Fibroblast of lung (primary cell): ENCODE measurements at regions not wholly inside any gene's neighbourhood (a gene's known extent, or its start where the extent isn't known, plus 50 kb on each side); places are given as distances from the start of the nearest gene placed in this dataset.
A peak's percentile ranks its signal among the peaks of the same experiment; 100 is the strongest.
"Not testable (repeated sequence)": the region's sequence is repeated elsewhere in the genome, so short reads cannot be mapped to it uniquely, and the experiment has no call there.

Source experiments
- DNase-seq, 2 donors: peaks; one replicate each; pipeline versions ENCODE4 v3.0.0 to v3.0.0-alpha.2; 2010; ENCODE audit warnings: low read depth in 2 of 2
- H2AFZ ChIP-seq: 2 replicates; pipeline ENCODE4 v1.5.1; 2012; ENCODE audit warnings: low read length, control low read depth, inconsistent platforms
- H3K27ac ChIP-seq: 2 replicates; pipeline ENCODE4 v1.5.1; 2011; ENCODE audit warnings: low read length, control low read depth; ENCODE audit not compliant: insufficient read depth
- H3K27me3 ChIP-seq: 2 replicates; pipeline ENCODE4 v1.5.1; 2011; ENCODE audit warnings: mild to moderate bottlenecking, low read length; ENCODE audit not compliant: control insufficient read depth, insufficient read depth
- H3K36me3 ChIP-seq: 2 replicates; pipeline ENCODE4 v1.5.1; 2011; ENCODE audit warnings: low read length; ENCODE audit not compliant: control insufficient read depth, insufficient read depth
- H3K4me1 ChIP-seq: 2 replicates; pipeline ENCODE4 v1.5.1; 2011; ENCODE audit warnings: low read length; ENCODE audit not compliant: control insufficient read depth, insufficient read depth; ENCODE audit errors: extremely low read depth
- H3K4me2 ChIP-seq: 2 replicates; pipeline ENCODE4 v1.5.1; 2011; ENCODE audit warnings: low read length, control low read depth; ENCODE audit not compliant: insufficient read depth; ENCODE audit errors: extremely low read depth
- H3K4me3 ChIP-seq, 4 experiments: fragments of 200-600 bp in 1 of 4; sonication (generic) in 1 of 4; replicated peaks in 1 of 4; 2 replicates each; pipeline ENCODE4 v1.5.1; 2011 to 2016; ENCODE audit warnings: low read length in 4 of 4, low read depth in 3 of 4, mild to moderate bottlenecking in 3 of 4, control low read depth in 2 of 4, inconsistent platforms in 1 of 4, mixed read lengths in 1 of 4; ENCODE audit not compliant: insufficient read depth in 1 of 4; ENCODE audit errors: control extremely low read depth in 1 of 4
- H3K79me2 ChIP-seq: 2 replicates; pipeline ENCODE4 v1.5.1; 2012; ENCODE audit warnings: mild to moderate bottlenecking, low read length, inconsistent platforms; ENCODE audit not compliant: control insufficient read depth, insufficient read depth
- H3K9ac ChIP-seq: 2 replicates; pipeline ENCODE4 v1.5.1; 2011; ENCODE audit warnings: mild to moderate bottlenecking, low read length, control low read depth; ENCODE audit not compliant: insufficient read depth
- H3K9me3 ChIP-seq: 2 replicates; pipeline ENCODE4 v1.5.1; 2012; ENCODE audit warnings: low read depth, low read length; ENCODE audit not compliant: control insufficient read depth, insufficient read depth
- H4K20me1 ChIP-seq: 2 replicates; pipeline ENCODE4 v1.5.1; 2011; ENCODE audit warnings: low read length; ENCODE audit not compliant: control insufficient read depth, insufficient read depth; ENCODE audit errors: extremely low read depth
- EZH2 ChIP-seq: IDR thresholded peaks from 2 replicates; pipeline ENCODE4 v1.5.1; 2012; ENCODE audit warnings: low read length, control low read depth, mild to moderate bottlenecking; ENCODE audit errors: missing control alignments
- TF ChIP-seq, protein P1 (sequence below), 2 donors: IDR thresholded peaks in 1 of 2; conservative IDR thresholded peaks in 1 of 2; 1 replicate in 1 of 2; 2 replicates in 1 of 2; pipeline ENCODE4 v1.5.1; 2011 to 2012; ENCODE audit warnings: low read length in 2 of 2, control low read depth in 1 of 2, inconsistent platforms in 1 of 2, low read depth in 1 of 2, mild to moderate bottlenecking in 1 of 2

DNA sequence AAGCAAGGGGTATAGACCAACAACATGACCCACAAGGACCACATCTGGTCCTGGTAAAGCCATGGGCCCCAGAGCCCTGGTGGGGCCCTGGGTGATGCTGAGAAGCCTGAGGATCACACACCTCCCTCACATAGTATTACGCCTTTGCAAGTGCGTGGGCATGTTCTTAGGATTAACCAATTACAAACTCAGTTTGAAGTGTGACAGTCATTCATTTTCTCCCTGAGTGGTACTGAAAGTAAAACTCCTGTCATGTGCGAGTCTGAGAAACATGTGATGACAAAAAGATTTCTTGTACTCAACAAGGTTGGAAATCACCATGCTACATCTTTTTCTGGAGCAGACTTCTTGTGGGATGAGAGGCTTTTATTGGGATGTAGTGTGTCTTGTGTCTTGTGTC, 315.3 kb upstream of the DUSP10 start:
- H3K4me2 ChIP-seq, result no peak overlapping the region
- H3K4me1 ChIP-seq, result no peaks in the 10 kb centered on the region
- no peak overlapping the region for H2AFZ ChIP-seq
- no peaks in the 10 kb centered on the region for H3K36me3 ChIP-seq
- TF ChIP-seq EZH2, result no peak
- TF ChIP-seq, protein P1, sequence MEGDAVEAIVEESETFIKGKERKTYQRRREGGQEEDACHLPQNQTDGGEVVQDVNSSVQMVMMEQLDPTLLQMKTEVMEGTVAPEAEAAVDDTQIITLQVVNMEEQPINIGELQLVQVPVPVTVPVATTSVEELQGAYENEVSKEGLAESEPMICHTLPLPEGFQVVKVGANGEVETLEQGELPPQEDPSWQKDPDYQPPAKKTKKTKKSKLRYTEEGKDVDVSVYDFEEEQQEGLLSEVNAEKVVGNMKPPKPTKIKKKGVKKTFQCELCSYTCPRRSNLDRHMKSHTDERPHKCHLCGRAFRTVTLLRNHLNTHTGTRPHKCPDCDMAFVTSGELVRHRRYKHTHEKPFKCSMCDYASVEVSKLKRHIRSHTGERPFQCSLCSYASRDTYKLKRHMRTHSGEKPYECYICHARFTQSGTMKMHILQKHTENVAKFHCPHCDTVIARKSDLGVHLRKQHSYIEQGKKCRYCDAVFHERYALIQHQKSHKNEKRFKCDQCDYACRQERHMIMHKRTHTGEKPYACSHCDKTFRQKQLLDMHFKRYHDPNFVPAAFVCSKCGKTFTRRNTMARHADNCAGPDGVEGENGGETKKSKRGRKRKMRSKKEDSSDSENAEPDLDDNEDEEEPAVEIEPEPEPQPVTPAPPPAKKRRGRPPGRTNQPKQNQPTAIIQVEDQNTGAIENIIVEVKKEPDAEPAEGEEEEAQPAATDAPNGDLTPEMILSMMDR (conservative IDR thresholded peaks at IDR 0.05 in 1 of 2, IDR thresholded peaks at IDR 0.05 in 1 of 2; ENCODE audit: low read depth in 1 of 2, low read length in 2 of 2), result no peak
- no peak overlapping the region for H3K4me3 ChIP-seq
- H3K9ac ChIP-seq, result no peak overlapping the region
- DNase-seq, result no peak
- no peaks in the 10 kb centered on the region for H3K27me3 ChIP-seq
- H4K20me1 ChIP-seq, result no peaks in the 10 kb centered on the region
- H3K79me2 ChIP-seq, result no peaks in the 10 kb centered on the region
- H3K27ac ChIP-seq, result no peak overlapping the region
- no peaks in the 10 kb centered on the region for H3K9me3 ChIP-seq

DNA sequence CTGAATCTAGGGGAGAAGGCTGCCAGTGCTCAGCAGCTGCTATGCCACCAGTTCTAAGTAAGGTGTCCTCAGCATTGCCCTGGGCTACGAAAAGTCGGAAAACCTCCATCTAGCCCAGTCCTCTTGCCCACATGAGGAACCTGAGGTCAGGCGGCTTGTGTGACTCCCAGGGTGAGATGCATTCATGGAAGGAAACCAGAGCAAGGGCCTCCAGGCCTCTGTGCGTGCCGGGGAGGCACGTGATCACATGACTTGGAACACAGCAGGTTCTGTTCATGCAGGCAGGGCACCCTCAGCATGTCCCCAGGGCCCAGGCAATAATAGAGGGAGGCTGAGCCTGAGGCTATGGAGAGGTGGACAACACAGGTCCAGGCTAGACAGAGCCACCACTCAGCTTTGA, 312.5 kb upstream of the DUSP10 start:
- no peak for TF ChIP-seq EZH2
- TF ChIP-seq, protein P1 (conservative IDR thresholded peaks at IDR 0.05 in 1 of 2, IDR thresholded peaks at IDR 0.05 in 1 of 2; ENCODE audit: low read depth in 1 of 2, low read length in 2 of 2), result no peak
- H3K9me3 ChIP-seq, result no peaks in the 10 kb centered on the region

DNA sequence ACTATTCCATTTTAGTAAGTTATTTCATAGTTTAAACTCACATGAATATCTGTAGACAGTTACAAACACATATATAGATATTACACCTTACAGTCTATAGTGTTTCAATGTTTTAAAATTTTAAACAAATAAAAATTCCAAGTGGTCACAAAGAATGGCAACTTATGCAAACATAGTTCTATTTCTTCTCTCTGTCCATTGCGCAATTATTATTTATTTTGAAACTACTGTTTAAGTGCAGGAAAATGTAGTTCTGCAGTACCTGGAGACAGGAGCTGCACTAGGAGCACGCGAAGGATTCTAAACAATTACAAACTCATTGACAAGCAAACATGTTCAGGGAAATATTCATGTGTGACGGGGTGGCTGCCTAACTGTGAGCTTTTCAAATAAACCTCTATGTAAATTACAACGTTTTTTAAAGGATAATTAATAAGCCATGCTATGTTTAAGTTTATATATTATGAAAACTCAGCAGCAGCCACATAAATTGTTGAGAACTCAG, 312.0 kb upstream of the DUSP10 start:
- Histone ChIP-seq H3K36me3 (no peaks in the 10 kb centered on the region), H2AFZ (no peak overlapping the region), H3K79me2 (no peaks in the 10 kb centered on the region), H3K9ac (no peak overlapping the region), H3K9me3 (no peaks in the 10 kb centered on the region), H3K4me3 (no peak overlapping the region), H3K27ac (no peak overlapping the region), H3K4me2 (no peak overlapping the region), H4K20me1 (no peaks in the 10 kb centered on the region), H3K27me3 (no peaks in the 10 kb centered on the region), H3K4me1 (no peaks in the 10 kb centered on the region)
- DNase-seq, result peak in 1 of 2 donors; percentile 31
- TF ChIP-seq EZH2, result no peak
- TF ChIP-seq, protein P1 (conservative IDR thresholded peaks at IDR 0.05 in 1 of 2, IDR thresholded peaks at IDR 0.05 in 1 of 2; ENCODE audit: low read depth in 1 of 2, low read length in 2 of 2), result no peak

More for the DNA sequence above, 312.5 kb upstream of the DUSP10 start:
- H3K4me3 ChIP-seq, result no peak overlapping the region
- H3K36me3 ChIP-seq, result no peaks in the 10 kb centered on the region
- no peaks in the 10 kb centered on the region for H3K27me3 ChIP-seq
- no peak overlapping the region for H3K27ac ChIP-seq
- no peak overlapping the region for H2AFZ ChIP-seq
- no peaks in the 10 kb centered on the region for H4K20me1 ChIP-seq
- H3K9ac ChIP-seq, result no peak overlapping the region
- H3K79me2 ChIP-seq, result no peaks in the 10 kb centered on the region
- DNase-seq, result no peak
- H3K4me2 ChIP-seq, result no peak overlapping the region
- H3K4me1 ChIP-seq, result no peaks in the 10 kb centered on the region

DNA sequence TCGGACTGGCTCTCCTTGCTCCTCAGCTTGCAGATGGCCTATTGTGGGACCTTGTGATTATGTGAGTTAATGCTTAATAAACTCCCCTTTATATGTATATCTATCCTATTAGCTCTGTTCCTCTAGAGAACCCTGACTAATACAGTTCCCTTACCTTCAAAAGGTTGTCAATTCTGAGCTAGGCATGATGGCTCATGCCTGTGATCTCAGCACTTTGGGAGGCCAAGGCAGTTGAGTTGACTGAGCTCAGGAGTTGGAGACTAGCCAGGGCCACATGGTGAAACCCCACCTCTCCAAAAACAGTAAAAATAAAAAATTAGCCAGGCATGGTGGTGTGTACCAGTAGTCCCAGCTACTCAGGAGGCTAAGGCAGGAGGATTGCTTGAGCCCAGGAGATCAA, 309.4 kb upstream of the DUSP10 start:
- H3K36me3 ChIP-seq, H3K9ac ChIP-seq, H3K4me2 ChIP-seq, H3K4me1 ChIP-seq, H2AFZ ChIP-seq, H4K20me1 ChIP-seq, H3K9me3 ChIP-seq, H3K79me2 ChIP-seq, DNase-seq, H3K27ac ChIP-seq, H3K4me3 ChIP-seq, H3K27me3 ChIP-seq: not testable (repeated sequence)

DNA sequence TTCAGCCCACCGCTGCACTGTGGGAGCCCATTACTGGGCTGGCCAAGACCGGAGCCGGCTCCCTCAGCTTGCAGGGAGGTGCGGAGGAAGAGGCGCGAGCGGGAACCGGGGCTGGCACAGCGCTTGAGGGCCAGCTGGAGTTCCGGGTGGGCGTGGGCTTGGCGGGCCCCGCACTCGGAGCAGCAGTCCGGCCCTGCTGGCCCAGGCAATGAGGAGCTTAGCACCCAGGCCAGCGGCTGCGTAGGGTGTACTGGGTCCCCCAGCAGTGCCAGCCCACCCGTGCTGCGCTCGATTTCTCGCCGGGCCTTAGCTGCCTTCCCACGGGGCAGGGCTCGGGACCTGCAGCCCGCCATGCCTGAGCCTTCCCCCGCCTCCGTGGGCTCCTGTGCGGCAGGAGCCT, 307.8 kb upstream of the DUSP10 start:
- not testable (repeated sequence) for H3K27ac ChIP-seq, H3K4me1 ChIP-seq, H2AFZ ChIP-seq, H3K4me3 ChIP-seq, DNase-seq, H3K4me2 ChIP-seq, H3K36me3 ChIP-seq, H3K9me3 ChIP-seq, H3K79me2 ChIP-seq, H3K9ac ChIP-seq, H4K20me1 ChIP-seq, H3K27me3 ChIP-seq
